Activated naive CD4-positive, alpha-beta T cell treated with anti-CD3 and anti-CD28 coated beads, Interleukin-2, amount 10 ng/mL, durations not matched to agents 7 days and 5 days (primary cell): ENCODE measurements at regions not wholly inside any gene's neighbourhood (a gene's known extent, or its start where the extent isn't known, plus 50 kb on each side); places are given as distances from the start of the nearest gene placed in this dataset.

Experiments
- CTCF ChIA-PET: fragments of 350-600 bp; sonication (Branson Sonifier 250); formaldehyde crosslinking; loops from one replicate; lab custom pipeline; 2021; ENCODE audit warnings: antibody characterized with exemption; lab: Charles Lee
- DNase-seq: peaks from one replicate; pipeline ENCODE4 v3.0.0-alpha.2; 2020
- H3K27ac Mint-ChIP-seq: one replicate; pipeline ENCODE4 v1.8.0; 2021; ENCODE audit warnings: mild to moderate bottlenecking, moderate library complexity, mixed read lengths
- H3K27me3 Mint-ChIP-seq: one replicate; pipeline ENCODE4 v1.8.0; 2021; ENCODE audit warnings: mild to moderate bottlenecking, mixed read lengths
- H3K36me3 Mint-ChIP-seq: one replicate; pipeline ENCODE4 v1.8.0; 2021; ENCODE audit warnings: mixed read lengths
- H3K4me1 Mint-ChIP-seq: one replicate; pipeline ENCODE4 v1.8.0; 2021; ENCODE audit warnings: mixed read lengths
- H3K4me3 Mint-ChIP-seq: one replicate; pipeline ENCODE4 v1.8.0; 2021; ENCODE audit warnings: mild to moderate bottlenecking, moderate library complexity, mixed read lengths
- H3K9me3 Mint-ChIP-seq: one replicate; pipeline ENCODE4 v1.8.0; 2021; ENCODE audit warnings: mixed read lengths

DNA sequence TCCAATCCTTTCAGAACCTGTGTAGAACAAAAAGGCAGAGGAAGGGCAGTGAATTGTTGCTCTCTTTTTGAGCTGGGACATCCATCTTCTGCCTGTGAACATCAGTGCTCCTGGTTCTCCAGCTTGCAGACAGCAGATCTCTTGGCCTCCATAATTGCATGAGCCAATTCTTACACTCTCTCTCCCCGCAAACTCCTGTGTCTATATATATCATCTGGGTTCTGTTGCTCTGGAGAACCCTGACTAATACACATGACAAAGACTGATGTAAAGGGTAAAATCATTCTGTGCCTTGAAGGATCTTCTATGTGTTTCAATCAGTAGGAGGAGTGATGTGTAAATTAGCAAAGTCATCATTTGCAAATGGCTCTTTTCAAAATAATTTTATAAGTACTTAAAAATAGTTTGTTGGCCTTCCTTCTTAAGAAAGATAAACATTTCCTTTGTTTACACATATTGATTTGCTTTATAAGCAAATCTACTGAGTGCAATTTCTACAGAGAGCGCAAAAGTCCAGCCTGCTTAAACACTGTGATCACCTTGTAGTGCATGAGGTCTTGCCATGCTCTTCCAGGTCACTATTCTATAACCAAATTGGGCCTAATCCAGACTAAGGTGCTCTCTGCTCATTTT, 154.9 kb upstream of the ANKRD28 start:
- H3K4me1 Mint-ChIP-seq: no peaks in the 10 kb centered on the region
- no peak overlapping the region for H3K4me3 Mint-ChIP-seq
- H3K27ac Mint-ChIP-seq: no peak overlapping the region
- no peak for DNase-seq
- peaks cover 9% of the 10 kb centered on the region for H3K27me3 Mint-ChIP-seq
- H3K9me3 Mint-ChIP-seq: no peaks in the 10 kb centered on the region
- CTCF ChIA-PET: interaction anchor here (1.7 kb wide), 1 partner anchor 10 kb away, joined by 7 read pairs; no protein-coding TSS in a partner anchor
- no peaks in the 10 kb centered on the region for H3K36me3 Mint-ChIP-seq

DNA sequence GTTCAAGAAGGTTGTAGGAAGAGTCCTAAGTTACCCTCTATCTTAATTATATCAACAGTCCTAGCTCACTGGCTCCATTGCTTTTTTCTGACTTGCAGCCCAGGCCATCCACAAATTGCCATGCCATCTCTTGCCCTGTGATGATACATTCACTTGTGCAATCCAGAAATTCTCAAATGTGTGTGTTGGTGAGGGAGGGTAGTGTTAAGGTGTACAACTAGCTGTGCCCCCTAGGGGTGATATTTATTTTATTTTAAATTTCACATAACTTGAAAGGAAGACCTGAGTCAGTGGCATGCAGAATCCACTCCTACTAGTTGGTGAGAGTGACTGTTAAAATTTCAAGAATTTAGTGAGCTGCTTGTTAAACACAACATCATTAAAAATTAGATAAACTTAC, 156.1 kb upstream of the ANKRD28 start:
- no peak for DNase-seq
- CTCF ChIA-PET: interaction anchor here (0.8 to 1.7 kb wide), 2 partner anchors 12 to 131 kb away, joined by 3 to 7 read pairs; no protein-coding TSS in a partner anchor
- Mint-ChIP-seq H3K27ac (no peak overlapping the region), H3K27me3 (peaks cover 9% of the 10 kb centered on the region), H3K9me3 (no peaks in the 10 kb centered on the region), H3K36me3 (no peaks in the 10 kb centered on the region), H3K4me1 (no peaks in the 10 kb centered on the region), H3K4me3 (no peak overlapping the region)

DNA sequence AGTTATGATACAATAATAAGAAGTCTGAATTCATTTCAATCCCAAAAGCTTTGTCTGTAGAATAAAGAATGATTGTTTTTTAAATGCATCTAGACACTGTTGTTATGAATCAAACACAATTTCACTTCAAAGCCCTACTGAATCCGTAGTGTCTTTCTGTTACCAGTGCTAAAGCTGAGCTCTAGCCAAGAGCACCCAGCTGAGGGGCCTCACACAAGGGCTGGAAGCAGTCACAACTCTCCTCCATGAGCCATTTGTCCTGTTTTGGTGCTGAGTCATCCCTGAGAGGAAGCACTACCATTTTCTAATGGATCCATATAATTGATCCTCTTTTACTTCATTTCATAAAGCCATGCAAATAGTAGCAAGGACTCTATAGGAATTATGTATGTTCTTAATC, 158.2 kb upstream of the ANKRD28 start:
- DNase-seq: no peak
- CTCF ChIA-PET: interaction anchor here (0.7 kb wide), 1 partner anchor 10 kb away, joined by 3 read pairs; no protein-coding TSS in a partner anchor
- Mint-ChIP-seq H3K27me3 (peaks cover 4% of the 10 kb centered on the region), H3K36me3 (no peaks in the 10 kb centered on the region), H3K4me1 (no peaks in the 10 kb centered on the region), H3K4me3 (no peak overlapping the region), H3K27ac (no peak overlapping the region), H3K9me3 (no peaks in the 10 kb centered on the region)

GRCh38 chr3:15958692-15959433, 161.1 kb upstream of the ANKRD28 start:
- DNase-seq: no peak
- no peaks in the 10 kb centered on the region for H3K36me3 Mint-ChIP-seq
- CTCF ChIA-PET: interaction anchor here (0.7 kb wide), 1 partner anchor 1669 kb away, joined by 3 read pairs; no protein-coding TSS in a partner anchor
- H3K27ac Mint-ChIP-seq: no peak overlapping the region
- no peaks in the 10 kb centered on the region for H3K9me3 Mint-ChIP-seq
- peaks cover 6% of the 10 kb centered on the region for H3K27me3 Mint-ChIP-seq
- H3K4me1 Mint-ChIP-seq: no peaks in the 10 kb centered on the region
- no peak overlapping the region for H3K4me3 Mint-ChIP-seq

- DNase-seq: no peak
- CTCF ChIA-PET: no interaction called here
- H3K4me1 Mint-ChIP-seq: no peaks in the 10 kb centered on the region
- no peaks in the 10 kb centered on the region for H3K36me3 Mint-ChIP-seq
- H3K9me3 Mint-ChIP-seq: no peaks in the 10 kb centered on the region
- peaks cover 6% of the 10 kb centered on the region for H3K27me3 Mint-ChIP-seq
- no peak overlapping the region for H3K27ac Mint-ChIP-seq
- no peak overlapping the region for H3K4me3 Mint-ChIP-seq
Measured at GRCh38 chr3:15959434-15959811, 161.6 kb upstream of the ANKRD28 start.

DNA sequence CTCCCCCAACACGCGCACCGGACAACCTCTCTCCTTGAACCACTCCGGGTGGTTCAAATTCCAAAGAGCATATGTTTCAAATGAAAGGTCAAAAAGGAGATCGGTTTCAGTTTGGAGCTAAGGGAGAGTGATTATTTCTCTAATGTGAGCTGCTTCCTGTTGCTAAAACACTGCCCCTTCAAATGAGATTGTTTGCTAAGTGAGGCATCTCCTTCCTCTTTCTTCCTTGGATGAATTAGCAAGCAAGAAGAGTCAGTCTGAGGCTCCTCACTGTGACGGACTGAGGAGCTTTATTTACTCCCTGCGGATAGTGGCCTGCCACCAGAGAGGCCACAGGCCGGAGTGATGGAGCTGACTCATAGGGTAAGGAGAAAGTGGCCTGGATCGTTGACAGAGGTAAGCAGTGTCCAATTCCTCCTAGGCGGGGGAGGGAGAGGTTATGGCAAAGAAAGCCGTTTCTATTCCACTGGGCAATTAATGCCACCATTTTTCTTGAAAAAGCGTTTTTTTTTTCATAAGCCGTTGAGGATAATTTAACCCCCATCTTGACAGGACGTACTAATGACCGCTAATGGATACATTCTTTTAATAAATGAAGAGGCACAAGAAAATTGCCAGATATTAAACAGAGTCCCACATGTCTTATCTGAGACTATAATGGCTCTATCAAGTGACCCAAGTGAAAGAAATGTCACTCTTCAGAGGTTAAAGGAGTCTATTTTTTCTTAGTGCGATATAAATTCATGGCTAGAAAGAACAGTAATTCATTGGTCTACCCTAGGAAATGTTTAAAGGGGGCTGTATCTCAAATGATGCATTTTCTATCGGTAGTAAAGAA, 167.0 kb upstream of the ANKRD28 start:
- Mint-ChIP-seq H3K36me3 (no peaks in the 10 kb centered on the region), H3K27me3 (peaks cover 11% of the 10 kb centered on the region), H3K4me1 (no peaks in the 10 kb centered on the region), H3K9me3 (no peaks in the 10 kb centered on the region), H3K27ac (no peak overlapping the region), H3K4me3 (no peak overlapping the region)
- DNase-seq: no peak
- CTCF ChIA-PET: no interaction called here

DNA sequence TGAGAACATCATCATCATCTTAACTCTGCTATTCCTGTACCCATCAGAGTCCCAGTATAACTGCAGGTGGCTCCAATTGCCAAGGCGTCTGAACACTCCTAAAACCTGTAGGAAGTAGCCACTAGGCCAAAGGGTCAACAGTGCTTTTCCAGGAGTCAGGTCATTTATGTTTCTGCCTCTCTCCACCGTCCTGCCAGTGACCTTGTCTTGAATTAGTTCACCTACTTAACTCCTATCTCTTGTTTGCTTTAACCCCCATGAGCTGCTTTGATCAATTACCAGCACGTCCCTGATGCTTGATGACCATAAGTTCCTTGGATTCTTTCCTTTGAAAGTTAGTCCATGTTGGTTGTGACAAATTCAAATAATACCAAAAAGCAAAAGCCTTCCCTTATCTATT, 169.8 kb upstream of the ANKRD28 start:
- H3K36me3 Mint-ChIP-seq: no peaks in the 10 kb centered on the region
- no peaks in the 10 kb centered on the region for H3K4me1 Mint-ChIP-seq
- H3K4me3 Mint-ChIP-seq: no peak overlapping the region
- peaks cover 21% of the 10 kb centered on the region for H3K27me3 Mint-ChIP-seq
- CTCF ChIA-PET: no interaction called here
- DNase-seq: no peak
- H3K9me3 Mint-ChIP-seq: no peaks in the 10 kb centered on the region
- H3K27ac Mint-ChIP-seq: no peak overlapping the region

DNA sequence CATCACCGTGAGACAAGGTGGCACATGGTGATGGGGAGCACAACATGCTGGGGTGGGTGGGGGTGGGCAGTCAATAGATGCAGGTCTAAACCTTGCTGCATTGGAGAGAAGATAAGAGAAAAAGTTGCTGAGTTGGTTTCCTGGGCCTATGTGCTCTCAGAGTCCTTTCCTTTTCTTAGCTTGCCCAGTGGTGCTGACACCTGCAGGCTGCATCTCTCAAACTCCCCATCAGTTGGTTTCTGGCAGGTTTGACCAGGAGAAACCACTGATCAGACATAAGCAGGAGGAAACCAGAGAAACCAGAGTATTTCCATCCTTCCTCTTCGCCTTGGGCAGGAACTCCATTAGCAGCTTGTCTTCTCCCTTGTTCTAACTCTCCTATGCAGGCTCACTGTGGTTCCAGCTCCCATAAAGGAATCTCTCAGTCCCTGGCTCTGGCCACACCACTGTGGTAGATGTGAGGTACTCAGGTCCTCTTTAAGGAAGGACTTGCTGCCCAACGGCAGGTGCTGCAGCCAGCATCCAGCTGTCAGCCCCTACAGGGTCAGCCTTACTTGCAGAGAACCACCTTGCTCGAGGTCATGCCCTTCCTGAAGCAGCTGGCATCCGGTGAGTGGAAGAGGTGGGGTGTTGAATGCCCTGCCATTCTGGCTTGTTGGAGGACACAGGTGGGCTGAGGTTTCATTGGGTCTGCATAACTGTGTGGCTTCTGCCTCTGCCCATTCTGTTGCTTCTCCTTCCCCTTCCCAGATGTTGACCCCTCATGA, 172.3 kb upstream of the ANKRD28 start:
- H3K27ac Mint-ChIP-seq: no peak overlapping the region

DNA sequence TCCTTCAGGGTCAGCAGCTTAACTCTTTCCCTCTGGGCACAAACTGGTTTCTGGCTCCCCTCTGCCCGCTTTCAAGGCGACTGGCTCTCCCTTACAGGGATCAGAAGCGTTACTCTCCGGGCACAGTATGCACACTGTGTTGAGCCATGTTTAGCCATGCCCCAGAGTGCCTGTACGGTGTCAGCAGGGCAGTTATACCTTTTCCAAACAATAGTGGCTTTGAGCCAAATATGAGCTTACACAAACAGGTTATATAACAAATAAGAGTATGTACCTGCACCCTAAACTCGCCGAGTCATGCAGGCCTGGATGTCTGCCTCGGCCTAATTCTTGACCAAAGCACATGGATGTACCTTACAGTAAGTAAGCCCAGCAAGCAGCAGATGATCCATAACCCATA, 175.6 kb upstream of the ANKRD28 start:
- H3K4me1 Mint-ChIP-seq: no peaks in the 10 kb centered on the region
- H3K27ac Mint-ChIP-seq: no peak overlapping the region
- H3K9me3 Mint-ChIP-seq: no peaks in the 10 kb centered on the region
- CTCF ChIA-PET: no interaction called here
- no peak overlapping the region for H3K4me3 Mint-ChIP-seq
- H3K36me3 Mint-ChIP-seq: no peaks in the 10 kb centered on the region
- H3K27me3 Mint-ChIP-seq: peaks cover 29% of the 10 kb centered on the region
- no peak for DNase-seq

More for the DNA sequence above, 172.3 kb upstream of the ANKRD28 start:
- H3K27me3 Mint-ChIP-seq: peaks cover 26% of the 10 kb centered on the region
- no peak overlapping the region for H3K4me3 Mint-ChIP-seq
- H3K36me3 Mint-ChIP-seq: no peaks in the 10 kb centered on the region
- no peaks in the 10 kb centered on the region for H3K4me1 Mint-ChIP-seq
- DNase-seq: no peak
- no peaks in the 10 kb centered on the region for H3K9me3 Mint-ChIP-seq
- CTCF ChIA-PET: no interaction called here

GRCh38 chr3:15973940-15974339, 176.2 kb upstream of the ANKRD28 start:
- no peak for DNase-seq
- H3K27me3 Mint-ChIP-seq: peaks cover 29% of the 10 kb centered on the region
- H3K4me3 Mint-ChIP-seq: no peak overlapping the region
- no peaks in the 10 kb centered on the region for H3K36me3 Mint-ChIP-seq
- H3K4me1 Mint-ChIP-seq: no peaks in the 10 kb centered on the region
- no peaks in the 10 kb centered on the region for H3K9me3 Mint-ChIP-seq
- CTCF ChIA-PET: no interaction called here
- no peak overlapping the region for H3K27ac Mint-ChIP-seq

DNA sequence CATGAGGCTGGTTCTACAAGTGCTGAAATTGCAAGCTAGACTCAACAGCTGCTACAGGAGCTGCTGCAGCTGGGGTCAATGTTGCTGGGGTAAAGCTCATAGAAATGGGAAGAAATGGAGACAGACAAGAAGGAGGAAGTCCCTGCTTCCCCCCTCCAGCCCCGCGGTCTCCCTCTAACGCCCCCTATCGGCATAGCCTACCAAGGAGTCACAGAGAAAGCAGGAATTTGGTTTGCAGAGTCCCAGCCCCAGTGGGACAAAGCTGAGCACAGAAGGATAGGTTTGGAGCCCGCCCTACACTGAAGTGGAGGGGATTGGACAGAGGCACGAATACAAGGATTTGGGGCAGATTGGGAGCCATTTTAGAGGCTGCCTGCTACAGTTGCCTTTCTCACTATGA, 176.9 kb upstream of the ANKRD28 start:
- no peak overlapping the region for H3K27ac Mint-ChIP-seq
- CTCF ChIA-PET: no interaction called here
- no peaks in the 10 kb centered on the region for H3K36me3 Mint-ChIP-seq
- H3K9me3 Mint-ChIP-seq: no peaks in the 10 kb centered on the region
- H3K4me1 Mint-ChIP-seq: no peaks in the 10 kb centered on the region
- H3K27me3 Mint-ChIP-seq: peaks cover 29% of the 10 kb centered on the region
- no peak overlapping the region for H3K4me3 Mint-ChIP-seq
- DNase-seq: no peak

GRCh38 chr3:15976524-15976923, 178.7 kb upstream of the ANKRD28 start:
- Mint-ChIP-seq H3K4me1 (no peaks in the 10 kb centered on the region), H3K36me3 (no peaks in the 10 kb centered on the region), H3K27me3 (peaks cover 19% of the 10 kb centered on the region), H3K4me3 (no peak overlapping the region), H3K27ac (no peak overlapping the region), H3K9me3 (no peaks in the 10 kb centered on the region)
- CTCF ChIA-PET: no interaction called here
- DNase-seq: no peak

- Mint-ChIP-seq H3K36me3 (no peaks in the 10 kb centered on the region), H3K27ac (no peak overlapping the region), H3K4me3 (no peak overlapping the region), H3K4me1 (no peaks in the 10 kb centered on the region), H3K9me3 (no peaks in the 10 kb centered on the region), H3K27me3 (peaks cover 19% of the 10 kb centered on the region)
- DNase-seq: no peak
- CTCF ChIA-PET: no interaction called here
Measured at GRCh38 chr3:15977090-15977489, 179.3 kb upstream of the ANKRD28 start.
